GM12872 (cell line): ENCODE measurements at regions not wholly inside any gene's neighbourhood (a gene's known extent, or its start where the extent isn't known, plus 50 kb on each side); places are given as distances from the start of the nearest gene placed in this dataset.

Source experiments
- CTCF ChIP-seq: IDR thresholded peaks from 3 replicates; pipeline ENCODE4 v1.5.1; 2011; ENCODE audit warnings: low read depth, mild to moderate bottlenecking, low read length, moderate library complexity; ENCODE audit not compliant: insufficient read depth

GRCh38 chr10:21463436-21463835 lies 62.0 kb downstream of the SKIDA1 start:
- no peak for TF ChIP-seq CTCF

- TF ChIP-seq CTCF: no peak
These were observed 67.2 kb downstream of the SKIDA1 start for GRCh38 chr10:21458126-21458871.

- no peak for TF ChIP-seq CTCF
These were observed 69.3 kb downstream of the SKIDA1 start for GRCh38 chr10:21456160-21456559.

GRCh38 chr10:21452203-21452602 lies 73.3 kb downstream of the SKIDA1 start:
- TF ChIP-seq CTCF: no peak

GRCh38 chr10:21449288-21449966 lies 76.1 kb downstream of the SKIDA1 start:
- no peak for TF ChIP-seq CTCF

GRCh38 chr10:21445163-21445562 lies 80.3 kb downstream of the SKIDA1 start:
- no peak for TF ChIP-seq CTCF

GRCh38 chr10:21441625-21442024 lies 83.9 kb downstream of the SKIDA1 start:
- no peak for TF ChIP-seq CTCF
